AG09319 (cell line): ENCODE measurements at regions not wholly inside any gene's neighbourhood (a gene's known extent, or its start where the extent isn't known, plus 50 kb on each side); places are given as distances from the start of the nearest gene placed in this dataset.

Experiments used
- DNase-seq: peaks from one replicate; pipeline ENCODE4 v3.0.0-alpha.2; 2010; ENCODE audit warnings: low read depth; ENCODE audit errors: extremely low read depth
- CTCF ChIP-seq: IDR thresholded peaks from 2 replicates; pipeline ENCODE4 v1.5.1; 2011; ENCODE audit warnings: low read depth, mild to moderate bottlenecking, inconsistent platforms, low read length, moderate library complexity

DNA sequence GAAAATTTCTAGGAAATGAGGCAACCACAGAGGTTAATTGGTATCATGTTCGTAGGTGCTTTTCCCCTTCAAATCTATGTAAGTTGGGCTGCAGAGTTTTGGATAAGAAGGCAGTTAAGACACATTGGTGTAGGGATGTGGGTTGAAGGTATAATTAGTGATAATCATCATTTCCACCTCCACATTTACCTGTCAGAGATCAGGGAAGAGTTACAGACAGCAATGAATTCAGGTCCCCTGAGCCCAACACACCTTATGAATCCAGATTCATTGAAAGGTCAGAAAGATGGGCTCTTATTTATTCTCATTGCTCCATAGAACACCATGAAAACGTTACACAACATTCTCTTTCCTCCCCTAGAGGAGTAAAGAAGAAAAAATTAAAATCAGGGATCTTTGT lies 308.7 kb downstream of the C11orf87 start:
- TF ChIP-seq CTCF, result no peak
- DNase-seq, result no peak

GRCh38 chr11:109731451-109731850 lies 309.5 kb downstream of the C11orf87 start:
- DNase-seq, result no peak
- no peak for TF ChIP-seq CTCF

DNA sequence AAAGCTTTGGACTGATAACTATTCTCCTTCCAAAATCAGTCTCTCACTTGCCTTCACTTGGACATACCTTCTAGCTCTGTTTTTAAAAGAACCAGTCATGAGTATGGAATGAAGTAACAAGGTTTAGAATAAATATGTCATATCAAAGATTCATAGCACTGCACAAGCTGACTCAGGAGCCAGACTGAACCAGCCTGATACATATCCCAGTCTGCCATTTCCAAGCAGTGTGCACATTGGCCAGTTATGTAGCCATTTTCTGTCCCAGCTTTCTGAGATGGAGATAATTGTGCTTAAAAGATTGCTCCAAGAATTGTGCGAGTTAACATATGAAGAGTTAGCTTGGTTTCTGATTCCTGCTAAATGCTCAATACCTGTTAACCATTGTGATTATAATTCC lies 311.3 kb downstream of the C11orf87 start:
- DNase-seq, result no peak
- no peak for TF ChIP-seq CTCF

GRCh38 chr11:109734566-109734965 lies 312.6 kb downstream of the C11orf87 start:
- TF ChIP-seq CTCF, result no peak
- DNase-seq, result no peak

GRCh38 chr11:109735128-109735527 lies 313.1 kb downstream of the C11orf87 start:
- no peak for DNase-seq
- no peak for TF ChIP-seq CTCF

DNA sequence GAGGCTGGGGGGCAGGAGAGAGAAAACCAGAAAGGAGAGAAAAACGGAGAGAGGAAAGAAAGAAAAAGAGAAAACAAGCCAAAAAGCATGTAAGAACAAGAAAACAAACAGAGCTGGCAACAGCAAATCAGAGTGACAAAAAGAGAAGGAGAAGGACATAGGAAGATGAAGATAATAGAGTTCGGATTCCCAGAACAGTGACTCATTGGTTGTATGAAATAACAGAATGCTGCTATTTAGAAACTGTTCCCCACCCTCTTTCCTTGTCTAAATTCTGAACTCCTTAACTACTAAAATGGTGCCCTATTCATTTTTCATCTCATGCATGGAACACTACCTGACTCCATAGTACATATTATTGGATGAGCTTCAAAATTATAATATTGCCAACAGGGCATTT lies 317.4 kb downstream of the C11orf87 start:
- no peak for TF ChIP-seq CTCF
- DNase-seq, result no peak

GRCh38 chr11:109745996-109746625 lies 324.1 kb downstream of the C11orf87 start:
- DNase-seq, result no peak
- TF ChIP-seq CTCF, result no peak
